GM19395 (cell line): ENCODE measurements at regions not wholly inside any gene's neighbourhood (a gene's known extent, or its start where the extent isn't known, plus 50 kb on each side); places are given as distances from the start of the nearest gene placed in this dataset.

Experiments used
- ATAC-seq: cut with Tn5 transposase; IDR thresholded peaks from one replicate; pipeline ENCODE4 v1.9.1; 2021; ENCODE audit warnings: mild to moderate bottlenecking, moderate library complexity; ENCODE audit not compliant: unreplicated experiment

- ATAC-seq, result no peak
Measured at GRCh38 chr4:22986262-22986661, 293.5 kb downstream of the GBA3 start.

DNA sequence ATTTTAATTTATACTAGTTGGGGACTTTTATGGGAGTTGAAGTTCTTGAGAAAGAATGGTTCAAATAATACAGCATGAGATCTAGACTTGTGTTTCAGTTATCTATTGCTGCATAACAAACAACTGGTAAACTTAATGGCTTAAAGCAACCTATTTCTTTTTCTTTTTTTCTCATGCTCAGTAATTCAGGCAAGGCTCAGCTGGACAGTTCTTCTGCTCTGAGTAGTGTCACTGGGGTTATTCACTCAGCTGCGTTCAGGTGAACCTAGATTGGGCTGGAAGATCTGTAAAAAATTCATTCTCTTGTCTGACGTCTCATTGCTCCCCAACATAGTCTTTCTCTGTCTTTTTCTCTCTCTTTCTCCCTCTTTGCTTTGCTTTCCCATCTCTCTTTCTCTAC is 291.7 kb downstream of the GBA3 start:
- no peak for ATAC-seq

DNA sequence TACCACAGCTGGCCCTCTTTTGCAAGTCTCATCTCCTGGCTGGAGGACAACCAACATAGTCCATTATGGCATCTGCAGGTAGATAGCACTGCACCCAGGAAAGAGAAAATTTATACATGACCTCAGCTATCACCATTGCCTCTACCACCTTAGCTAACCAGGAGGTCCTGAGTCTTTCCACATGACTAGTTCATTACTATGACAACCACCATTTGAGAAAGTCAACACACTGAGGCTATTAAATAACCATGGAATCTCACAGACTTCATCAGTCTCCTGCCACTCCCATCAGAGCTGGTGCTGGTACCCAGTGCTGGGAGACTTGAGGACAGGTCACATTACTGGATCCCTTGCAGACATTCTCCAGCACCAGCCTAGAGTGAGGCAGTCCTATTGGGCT is 285.9 kb downstream of the GBA3 start:
- ATAC-seq, result no peak

GRCh38 chr4:22970665-22971064 is 277.9 kb downstream of the GBA3 start:
- ATAC-seq, result no peak

DNA sequence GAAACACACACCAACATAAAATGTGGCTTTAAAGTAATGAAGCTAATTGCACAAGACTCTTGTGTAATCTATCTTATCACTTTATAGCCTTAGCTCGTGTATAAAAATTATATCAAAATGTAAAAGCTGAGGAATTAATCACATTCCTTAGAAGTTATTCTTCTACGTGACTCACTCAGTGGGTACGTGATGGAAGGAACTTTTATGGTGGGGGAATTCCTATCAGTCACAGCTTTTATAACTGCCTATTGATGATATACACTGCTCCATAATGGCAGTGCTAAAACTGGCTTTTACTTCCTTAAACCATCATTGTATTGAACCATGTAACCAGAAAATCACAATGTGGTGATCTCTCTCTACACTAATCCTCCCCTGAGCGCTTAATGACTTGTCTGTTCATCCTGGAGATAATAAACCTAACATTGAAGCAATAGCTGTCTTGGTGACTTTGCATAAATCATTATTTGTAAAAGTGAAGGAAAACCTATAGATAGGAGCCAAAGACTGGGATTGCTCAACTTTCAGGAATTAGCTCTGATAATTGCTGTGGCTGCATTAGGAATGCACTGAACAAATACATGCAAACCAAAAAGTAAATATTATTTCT is 276.7 kb downstream of the GBA3 start:
- no peak for ATAC-seq

GRCh38 chr4:22962295-22962694 is 269.6 kb downstream of the GBA3 start:
- no peak for ATAC-seq

DNA sequence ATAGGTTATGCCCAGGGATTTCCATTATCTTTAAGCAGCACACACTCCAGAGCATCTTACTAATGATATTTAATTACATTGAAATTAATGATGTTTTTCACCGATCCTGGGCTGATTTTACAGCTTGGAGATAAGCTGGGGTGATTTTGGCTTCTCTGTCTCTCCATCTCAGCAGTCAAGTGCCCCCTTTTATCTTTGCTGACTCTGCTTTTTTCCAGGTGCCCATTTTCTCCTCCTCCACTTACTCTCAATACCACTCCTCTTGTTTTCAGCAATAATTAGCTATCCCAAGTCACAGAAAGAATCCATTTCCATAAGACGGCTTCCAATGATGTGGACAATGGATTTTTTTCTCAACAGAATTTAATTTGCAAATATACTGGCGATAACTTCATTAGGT is 266.7 kb downstream of the GBA3 start:
- ATAC-seq, result no peak

DNA sequence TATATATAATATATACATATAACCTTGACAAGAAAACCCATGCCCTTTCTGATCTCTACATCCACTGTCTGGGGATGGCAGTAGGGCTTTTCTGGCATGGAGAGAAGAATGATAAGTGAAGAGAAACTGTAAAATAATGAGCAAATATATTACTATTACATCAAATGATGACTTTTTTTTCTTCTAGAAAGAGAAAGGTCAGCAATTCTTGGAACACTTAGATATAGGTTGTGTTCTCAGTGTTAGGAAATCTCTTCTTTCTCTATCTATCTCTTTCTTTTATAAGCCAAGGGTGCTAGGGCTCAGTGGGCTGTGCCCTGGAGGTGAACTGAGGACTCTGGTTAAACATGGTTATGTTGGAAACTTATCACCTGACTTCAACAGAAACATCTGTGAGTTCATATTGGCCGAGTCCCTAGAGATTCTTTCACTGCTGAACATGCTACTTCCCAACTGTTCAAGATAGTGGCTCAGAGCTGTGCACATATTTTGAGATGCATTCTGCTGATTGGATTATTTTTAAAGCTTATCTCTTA is 265.1 kb downstream of the GBA3 start:
- ATAC-seq, result no peak

DNA sequence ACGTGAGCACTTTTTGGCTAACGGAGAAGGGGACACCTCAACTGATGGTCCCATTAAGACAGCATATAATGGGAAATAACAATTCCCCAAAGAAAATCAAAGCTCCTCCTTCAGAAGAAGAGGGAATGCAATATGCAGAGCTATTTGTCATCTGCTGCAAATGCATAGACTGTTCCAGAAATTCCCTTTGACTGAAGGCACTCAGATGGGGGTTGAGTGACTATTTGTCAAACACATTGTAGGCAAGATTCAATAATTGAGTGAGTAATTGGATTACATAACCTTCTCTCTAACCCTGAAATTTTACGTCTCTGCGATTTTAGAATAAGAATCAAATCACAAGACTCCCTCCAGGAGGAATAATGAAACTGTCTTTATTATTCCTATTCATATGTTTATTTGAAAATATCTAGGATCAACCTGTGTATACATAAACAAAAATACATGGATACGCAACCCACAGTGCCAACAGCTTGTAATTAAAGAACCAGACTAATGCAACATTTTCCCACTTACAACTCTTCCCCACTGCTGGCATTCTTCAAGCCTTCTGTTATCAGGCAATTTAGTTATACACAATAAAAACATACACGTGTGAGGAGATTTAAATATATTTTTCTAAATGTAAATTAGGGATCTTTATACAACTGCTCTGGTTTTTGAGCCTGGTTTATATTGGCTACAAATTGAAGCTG is 256.6 kb downstream of the GBA3 start:
- no peak for ATAC-seq

DNA sequence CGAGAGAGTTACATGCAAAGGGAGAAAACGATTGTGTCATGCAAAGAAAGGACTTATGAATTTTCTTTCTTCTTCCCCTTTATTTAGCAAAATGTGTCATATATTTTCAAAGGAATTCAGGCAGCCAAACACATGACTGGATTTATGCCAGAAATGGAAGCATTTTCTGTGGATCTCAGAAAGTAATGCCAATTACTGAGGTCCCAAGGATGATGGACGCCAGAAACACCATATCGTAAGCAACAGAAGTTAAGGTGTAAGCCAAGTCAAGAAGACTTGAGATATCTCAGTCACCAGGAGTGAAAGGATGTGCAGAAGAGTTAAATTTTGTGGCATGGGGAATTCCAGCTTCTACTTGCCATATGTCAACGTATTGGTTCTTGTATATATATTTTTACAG is 255.1 kb downstream of the GBA3 start:
- no peak for ATAC-seq

- no peak for ATAC-seq
Measured at GRCh38 chr4:22942920-22943559, 250.3 kb downstream of the GBA3 start.

GRCh38 chr4:22941688-22942375 is 249.1 kb downstream of the GBA3 start:
- no peak for ATAC-seq

DNA sequence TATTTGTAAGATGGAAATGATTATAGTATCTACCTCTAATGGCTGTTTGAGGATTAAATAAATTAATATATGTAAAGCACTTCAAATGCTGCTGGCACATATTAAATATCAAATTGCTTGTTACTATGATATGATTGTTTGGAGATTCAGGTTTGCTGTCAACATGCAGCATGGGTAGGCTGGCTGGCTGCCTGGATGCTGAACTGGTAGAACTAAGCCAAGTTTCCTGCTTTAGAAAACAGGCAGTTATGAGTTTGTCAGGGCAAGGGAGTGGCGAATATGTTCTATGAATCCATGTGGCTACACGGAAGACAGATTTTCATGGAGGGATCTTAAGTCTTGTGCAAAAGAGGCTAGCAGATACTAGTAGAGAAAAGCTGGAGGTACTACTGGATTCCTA is 239.6 kb downstream of the GBA3 start:
- no peak for ATAC-seq

DNA sequence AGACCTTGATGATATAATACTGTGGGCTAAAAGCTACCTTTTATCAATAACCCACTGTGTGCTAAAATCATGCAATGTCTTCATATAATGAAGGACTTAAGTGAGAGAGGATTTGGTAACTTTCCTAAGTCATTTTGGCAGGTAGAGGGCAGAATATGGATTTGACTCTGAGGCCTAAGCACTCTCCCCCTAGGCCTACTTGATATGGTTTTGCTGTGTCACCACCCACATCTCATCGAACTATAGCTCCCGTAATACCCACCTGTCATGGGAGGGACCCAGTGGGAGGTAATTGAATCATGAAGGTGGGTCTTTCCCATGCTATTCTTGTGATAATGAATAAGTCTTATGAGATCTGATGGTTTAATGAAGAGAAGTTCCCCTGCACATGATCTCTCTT is 229.7 kb downstream of the GBA3 start:
- no peak for ATAC-seq

DNA sequence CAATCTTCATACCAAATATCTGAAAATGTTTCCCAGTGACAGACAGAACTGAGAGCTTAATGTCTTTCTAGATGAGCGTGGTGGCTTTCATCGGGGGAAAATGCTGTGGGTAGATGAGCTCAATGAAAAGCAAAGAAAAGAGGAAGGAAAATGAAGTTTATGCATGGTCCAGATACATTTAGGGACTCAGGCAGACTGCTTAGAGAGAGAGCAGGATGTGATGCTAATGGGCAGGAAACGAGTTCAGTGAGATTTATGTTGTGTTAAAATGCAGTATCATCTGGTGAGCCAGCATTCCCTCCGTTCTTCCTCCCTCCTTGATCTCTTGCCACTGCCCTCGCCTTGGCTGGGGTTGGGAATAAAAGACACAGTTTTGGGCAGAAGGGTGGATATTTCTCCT is 229.2 kb downstream of the GBA3 start:
- ATAC-seq, result no peak

- ATAC-seq, result no peak
Measured at GRCh38 chr4:22911285-22911684, 218.5 kb downstream of the GBA3 start.

DNA sequence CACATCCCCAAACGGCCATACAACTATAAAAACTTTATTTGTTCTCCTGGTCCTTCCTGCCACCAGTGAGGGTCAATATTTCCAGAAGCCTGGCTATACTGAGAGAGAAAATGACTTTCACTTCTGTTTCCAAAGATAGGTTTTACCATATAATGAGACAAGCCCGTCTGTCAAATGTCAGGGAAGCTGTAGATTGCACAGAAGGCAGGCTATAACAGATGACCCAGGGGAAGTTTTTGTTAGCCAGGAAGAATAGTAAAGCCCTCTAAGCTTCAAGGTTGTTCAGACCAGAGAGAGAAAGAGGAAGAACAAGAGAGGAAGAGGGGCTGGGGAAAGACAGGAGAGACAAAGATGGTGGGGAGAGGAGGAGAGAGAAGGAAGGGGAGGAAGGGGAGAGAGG is 217.5 kb downstream of the GBA3 start:
- ATAC-seq, result no peak

DNA sequence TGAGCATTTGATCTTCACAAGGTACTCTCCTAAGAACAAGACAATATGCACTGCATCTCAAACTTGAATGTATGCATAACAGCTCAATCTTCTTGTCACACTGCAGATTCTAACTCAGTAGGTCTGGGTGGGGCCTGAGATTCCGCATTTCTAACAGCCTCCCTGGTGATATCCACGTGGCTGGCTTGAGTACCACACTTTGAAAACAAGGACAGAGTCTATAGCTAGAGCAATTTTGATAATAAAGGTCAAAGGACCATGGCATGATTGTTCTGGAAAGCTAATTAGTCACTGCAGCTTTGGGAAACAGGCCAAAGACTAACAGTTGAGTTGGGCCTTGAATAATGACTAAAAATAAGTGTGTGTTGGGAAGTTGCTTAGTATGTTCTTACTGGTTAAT is 213.3 kb downstream of the GBA3 start:
- ATAC-seq, result no peak

GRCh38 chr4:22903913-22904312 is 211.2 kb downstream of the GBA3 start:
- ATAC-seq, result no peak

DNA sequence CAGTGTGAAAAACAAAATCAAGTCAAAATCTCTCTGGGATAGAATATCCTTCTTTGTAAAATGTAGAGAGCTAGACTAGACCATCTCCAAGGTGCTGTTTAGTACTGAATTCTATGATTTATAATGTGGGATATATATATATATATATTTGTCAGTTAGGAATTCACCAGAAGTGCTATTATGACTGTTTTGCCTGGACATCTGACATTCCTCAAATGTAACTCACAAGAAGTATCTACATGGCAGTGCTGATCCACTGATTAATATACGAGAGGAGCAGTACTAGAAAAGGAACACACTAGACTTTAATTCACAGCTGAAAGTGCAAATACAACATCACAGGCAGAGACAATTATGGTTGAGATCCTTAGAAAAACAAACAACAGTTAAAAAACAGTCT is 208.9 kb downstream of the GBA3 start:
- no peak for ATAC-seq

GRCh38 chr4:22900876-22901275 is 208.1 kb downstream of the GBA3 start:
- ATAC-seq, result no peak
